AG09309 (cell line): ENCODE measurements at regions not wholly inside any gene's neighbourhood (a gene's known extent, or its start where the extent isn't known, plus 50 kb on each side); places are given as distances from the start of the nearest gene placed in this dataset.

ENCODE experiments used
- DNase-seq: peaks from one replicate; pipeline ENCODE4 v3.0.0-alpha.2; 2010; ENCODE audit warnings: low read depth
- H3K4me3 ChIP-seq: 2 replicates; pipeline ENCODE4 v1.5.1; 2011; ENCODE audit warnings: mild to moderate bottlenecking, low read depth, low read length, moderate library complexity; ENCODE audit not compliant: control insufficient read depth
- CTCF ChIP-seq: IDR thresholded peaks from 2 replicates; pipeline ENCODE4 v1.5.1; 2011; ENCODE audit warnings: mild to moderate bottlenecking, low read depth, low read length, inconsistent platforms; ENCODE audit not compliant: insufficient read depth, control insufficient read depth; ENCODE audit errors: missing control alignments

DNA sequence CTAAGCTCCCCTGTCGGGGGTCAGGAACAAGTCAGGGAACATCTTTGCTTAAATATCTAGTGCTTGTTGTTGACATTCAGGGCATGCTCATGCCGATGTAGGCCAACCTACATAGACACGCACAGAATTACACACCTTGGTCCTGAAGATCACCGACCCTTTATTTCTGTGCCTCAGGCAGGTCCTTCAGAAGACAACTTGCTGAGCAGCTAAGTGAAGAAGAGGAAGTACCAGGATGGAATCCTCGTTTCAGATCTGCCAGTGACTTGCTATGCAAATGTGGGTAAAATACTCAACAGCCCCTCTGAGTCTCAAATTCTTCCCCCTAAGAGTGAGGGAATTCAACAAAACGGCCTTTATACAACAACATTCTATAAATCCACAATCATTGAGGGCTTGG is 494.7 kb downstream of the BCL11A start:
- no peak for TF ChIP-seq CTCF
- no peak overlapping the region for H3K4me3 ChIP-seq
- DNase-seq = no peak

DNA sequence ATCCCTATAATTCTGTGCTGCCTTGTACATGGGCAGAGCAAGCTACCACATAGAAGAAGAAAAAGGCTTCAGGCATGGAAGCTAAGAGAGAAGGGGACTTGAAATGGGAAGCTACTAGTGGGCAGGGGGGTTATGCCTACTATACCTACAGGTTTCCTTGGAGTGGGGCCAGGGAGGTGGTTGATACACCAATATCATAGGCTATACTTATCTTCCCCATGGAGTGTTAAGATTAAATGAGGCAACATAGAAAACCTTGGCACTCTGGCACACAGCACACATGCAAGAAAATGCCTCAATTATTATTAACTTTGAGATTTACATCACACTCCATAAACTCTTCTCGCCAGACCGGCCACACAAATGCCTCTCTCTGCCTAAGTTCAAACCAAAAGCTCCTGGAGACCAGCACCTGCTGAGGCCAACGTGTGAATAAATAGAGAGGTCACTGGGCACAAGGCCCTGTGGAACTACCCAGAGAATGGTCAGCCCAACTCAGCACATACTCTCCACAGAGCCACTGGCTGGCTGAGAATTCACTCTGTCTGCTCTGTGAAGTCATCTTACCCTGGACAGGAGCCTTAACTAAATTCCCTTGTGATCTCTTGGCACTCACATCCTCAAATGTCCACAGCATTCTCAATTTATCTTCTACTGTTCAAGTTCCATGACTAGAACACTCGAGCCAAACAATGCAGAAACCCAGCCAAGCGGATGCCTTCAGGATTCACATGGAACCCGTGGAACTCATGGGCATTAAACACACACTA is 498.7 kb downstream of the BCL11A start:
- no peak overlapping the region for H3K4me3 ChIP-seq
- TF ChIP-seq CTCF = no peak
- no peak for DNase-seq

GRCh38 chr2:60053791-60054190 is 499.7 kb downstream of the BCL11A start:
- no peak for DNase-seq
- TF ChIP-seq CTCF = no peak

DNA sequence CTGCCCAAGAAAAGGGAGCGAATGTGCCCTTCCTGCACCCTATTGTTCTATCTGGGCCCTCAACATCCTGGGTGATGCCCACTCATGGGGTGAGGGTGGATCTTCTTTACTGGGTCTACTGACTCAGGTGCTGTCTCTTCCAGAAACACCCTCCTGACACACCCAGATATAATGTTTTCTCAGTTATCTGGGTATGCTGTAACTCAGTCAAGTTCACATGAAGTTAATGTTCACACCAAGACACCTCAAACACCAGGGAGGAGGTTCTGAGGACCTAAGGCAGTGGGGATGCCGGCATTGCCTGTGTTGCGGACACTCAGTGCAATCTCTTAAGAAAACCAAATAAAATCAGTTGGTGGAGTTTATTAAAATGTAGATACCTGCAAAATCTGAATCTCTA is 500.9 kb downstream of the BCL11A start:
- no peak overlapping the region for H3K4me3 ChIP-seq
- no peak for TF ChIP-seq CTCF
- no peak for DNase-seq

More at GRCh38 chr2:60053791-60054190, 499.7 kb downstream of the BCL11A start:
- H3K4me3 ChIP-seq = no peak overlapping the region

DNA sequence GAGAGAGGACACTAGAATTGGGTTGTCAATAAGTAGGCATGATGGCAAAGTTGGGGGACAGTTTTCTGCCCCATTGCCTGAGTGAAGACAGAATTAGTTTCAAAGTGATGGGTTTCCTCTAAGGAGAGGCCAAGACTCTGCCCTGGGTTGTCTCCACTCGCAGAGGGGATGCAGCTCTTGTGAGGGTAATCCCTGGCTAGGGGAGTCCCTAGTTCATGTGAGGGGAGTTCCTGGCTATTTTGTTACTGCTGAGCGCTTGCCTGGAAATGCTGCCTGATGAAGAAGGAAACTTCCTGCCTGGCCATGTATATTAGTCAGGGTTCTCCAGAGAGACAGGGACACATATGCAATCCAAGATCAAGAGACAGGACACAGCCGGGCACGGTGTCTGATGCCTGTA is 501.5 kb downstream of the BCL11A start:
- no peak for TF ChIP-seq CTCF
- DNase-seq = no peak
- H3K4me3 ChIP-seq = no peak overlapping the region

GRCh38 chr2:60047944-60048525 is 505.4 kb downstream of the BCL11A start:
- no peak for DNase-seq
- TF ChIP-seq CTCF = no peak

More at GRCh38 chr2:60047944-60048525, 505.4 kb downstream of the BCL11A start:
- H3K4me3 ChIP-seq = no peak overlapping the region
